A673 (cell line): ENCODE measurements at regions not wholly inside any gene's neighbourhood (a gene's known extent, or its start where the extent isn't known, plus 50 kb on each side); places are given as distances from the start of the nearest gene placed in this dataset.

Experiments used
- EZH2 ChIP-seq: fragments of 200-600 bp; sonication (generic); IDR thresholded peaks from 2 replicates; pipeline ENCODE4 v1.6.1; 2017; ENCODE audit warnings: borderline replicate concordance, low read depth, mild to moderate bottlenecking, mixed read lengths, antibody characterized with exemption, low read length; ENCODE audit not compliant: poor library complexity, severe bottlenecking
- TF ChIP-seq, protein P1 (sequence below): fragments of 300-800, 200-600 bp; sonication (generic); conservative IDR thresholded peaks from 2 replicates; pipeline ENCODE4 v1.5.1; 2017; ENCODE audit warnings: low read depth, mild to moderate bottlenecking, antibody characterized with exemption, low read length, moderate library complexity, mixed read lengths

DNA sequence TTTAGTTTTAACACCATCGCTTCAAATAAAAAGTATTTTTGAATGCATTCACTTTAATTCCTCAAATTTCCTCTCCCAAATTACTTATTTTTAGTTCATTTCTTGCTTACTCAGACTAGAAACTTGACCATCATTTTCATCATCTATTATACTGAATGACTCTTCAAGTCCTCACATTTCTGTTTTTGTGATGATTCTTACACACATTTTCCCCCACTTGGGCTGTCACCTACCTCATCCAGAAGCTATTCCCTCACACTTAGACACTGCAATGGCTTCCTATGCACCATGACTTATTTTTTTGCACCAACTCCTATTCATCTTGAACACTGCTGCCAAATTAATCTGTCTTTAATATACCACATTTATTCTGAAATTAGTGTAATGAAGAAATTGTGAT, 239.6 kb upstream of the DUSP10 start:
- no peak for TF ChIP-seq EZH2
- TF ChIP-seq, protein P1, sequence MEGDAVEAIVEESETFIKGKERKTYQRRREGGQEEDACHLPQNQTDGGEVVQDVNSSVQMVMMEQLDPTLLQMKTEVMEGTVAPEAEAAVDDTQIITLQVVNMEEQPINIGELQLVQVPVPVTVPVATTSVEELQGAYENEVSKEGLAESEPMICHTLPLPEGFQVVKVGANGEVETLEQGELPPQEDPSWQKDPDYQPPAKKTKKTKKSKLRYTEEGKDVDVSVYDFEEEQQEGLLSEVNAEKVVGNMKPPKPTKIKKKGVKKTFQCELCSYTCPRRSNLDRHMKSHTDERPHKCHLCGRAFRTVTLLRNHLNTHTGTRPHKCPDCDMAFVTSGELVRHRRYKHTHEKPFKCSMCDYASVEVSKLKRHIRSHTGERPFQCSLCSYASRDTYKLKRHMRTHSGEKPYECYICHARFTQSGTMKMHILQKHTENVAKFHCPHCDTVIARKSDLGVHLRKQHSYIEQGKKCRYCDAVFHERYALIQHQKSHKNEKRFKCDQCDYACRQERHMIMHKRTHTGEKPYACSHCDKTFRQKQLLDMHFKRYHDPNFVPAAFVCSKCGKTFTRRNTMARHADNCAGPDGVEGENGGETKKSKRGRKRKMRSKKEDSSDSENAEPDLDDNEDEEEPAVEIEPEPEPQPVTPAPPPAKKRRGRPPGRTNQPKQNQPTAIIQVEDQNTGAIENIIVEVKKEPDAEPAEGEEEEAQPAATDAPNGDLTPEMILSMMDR, result no peak
